Neural crest cell (in vitro differentiated cells): ENCODE measurements at regions not wholly inside any gene's neighbourhood (a gene's known extent, or its start where the extent isn't known, plus 50 kb on each side); places are given as distances from the start of the nearest gene placed in this dataset.
A peak's percentile ranks its signal among the peaks of the same experiment; 100 is the strongest.

Experiments used
- DNase-seq: peaks from one replicate; pipeline ENCODE4 v3.0.0; 2021; ENCODE audit warnings: low read depth, mixed read lengths, low spot score
- H3K27ac Mint-ChIP-seq: one replicate; pipeline ENCODE4 v1.8.0; 2021; ENCODE audit warnings: mild to moderate bottlenecking, mixed read lengths; ENCODE audit not compliant: unreplicated experiment
- H3K27me3 Mint-ChIP-seq: 2 replicates; pipeline ENCODE4 v1.8.0; 2021; ENCODE audit warnings: low read depth, mild to moderate bottlenecking, mixed read lengths
- H3K36me3 Mint-ChIP-seq: 2 replicates; pipeline ENCODE4 v1.8.0; 2021; ENCODE audit warnings: low read depth, mild to moderate bottlenecking, mixed read lengths
- H3K4me1 Mint-ChIP-seq: 2 replicates; pipeline ENCODE4 v1.8.0; 2021; ENCODE audit warnings: mixed read lengths
- H3K4me3 Mint-ChIP-seq: one replicate; pipeline ENCODE4 v1.8.0; 2021; ENCODE audit warnings: mild to moderate bottlenecking, mixed read lengths
- H3K9me3 Mint-ChIP-seq: 2 replicates; pipeline ENCODE4 v1.8.0; 2021; ENCODE audit warnings: mixed read lengths
- TF ChIP-seq, protein P1 (sequence below): fragments of 200-600 bp; sonication (generic); conservative IDR thresholded peaks from 2 replicates; pipeline ENCODE4 v1.5.0; 2021; ENCODE audit warnings: antibody characterized with exemption, mild to moderate bottlenecking

DNA sequence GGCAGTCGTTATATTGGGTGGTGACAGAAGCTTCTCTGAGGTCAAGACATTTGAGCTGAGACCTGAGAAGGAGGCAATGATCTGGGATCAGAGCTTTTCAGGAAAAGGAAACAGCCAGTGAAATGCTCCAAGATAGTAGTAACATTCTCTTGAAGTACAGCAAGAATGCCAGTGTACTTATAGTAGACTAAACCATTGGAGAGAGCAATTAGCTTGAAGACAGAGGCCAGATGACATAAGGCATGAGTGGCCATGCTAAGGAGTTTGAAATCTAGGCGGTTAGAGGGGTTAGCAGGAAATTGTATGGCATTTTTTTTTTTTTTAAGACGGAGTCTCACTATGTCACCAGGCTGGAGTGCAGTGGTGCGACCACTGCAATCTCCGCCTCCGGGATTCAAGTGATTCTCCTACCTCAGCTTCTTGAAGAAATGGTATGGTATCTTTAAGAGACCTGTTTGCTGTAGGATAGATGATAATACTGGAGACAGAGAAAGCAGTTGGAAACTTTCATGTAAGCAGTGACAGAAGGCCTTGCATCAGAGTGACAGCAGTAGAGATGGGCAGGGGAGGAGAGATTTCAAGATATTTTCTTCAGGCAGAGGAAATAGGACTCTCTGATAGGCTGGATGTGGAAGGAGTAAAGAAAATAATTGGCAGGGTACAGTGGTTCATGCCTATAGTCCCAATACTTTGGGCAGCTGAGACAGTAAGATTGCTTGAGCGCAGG, 482.2 kb upstream of the PAPPA start:
- TF ChIP-seq, protein P1, sequence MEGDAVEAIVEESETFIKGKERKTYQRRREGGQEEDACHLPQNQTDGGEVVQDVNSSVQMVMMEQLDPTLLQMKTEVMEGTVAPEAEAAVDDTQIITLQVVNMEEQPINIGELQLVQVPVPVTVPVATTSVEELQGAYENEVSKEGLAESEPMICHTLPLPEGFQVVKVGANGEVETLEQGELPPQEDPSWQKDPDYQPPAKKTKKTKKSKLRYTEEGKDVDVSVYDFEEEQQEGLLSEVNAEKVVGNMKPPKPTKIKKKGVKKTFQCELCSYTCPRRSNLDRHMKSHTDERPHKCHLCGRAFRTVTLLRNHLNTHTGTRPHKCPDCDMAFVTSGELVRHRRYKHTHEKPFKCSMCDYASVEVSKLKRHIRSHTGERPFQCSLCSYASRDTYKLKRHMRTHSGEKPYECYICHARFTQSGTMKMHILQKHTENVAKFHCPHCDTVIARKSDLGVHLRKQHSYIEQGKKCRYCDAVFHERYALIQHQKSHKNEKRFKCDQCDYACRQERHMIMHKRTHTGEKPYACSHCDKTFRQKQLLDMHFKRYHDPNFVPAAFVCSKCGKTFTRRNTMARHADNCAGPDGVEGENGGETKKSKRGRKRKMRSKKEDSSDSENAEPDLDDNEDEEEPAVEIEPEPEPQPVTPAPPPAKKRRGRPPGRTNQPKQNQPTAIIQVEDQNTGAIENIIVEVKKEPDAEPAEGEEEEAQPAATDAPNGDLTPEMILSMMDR = no peak
- no peak for DNase-seq
- Mint-ChIP-seq H3K9me3 (peaks cover 6% of the 10 kb centered on the region), H3K4me1 (peaks cover 9% of the 10 kb centered on the region), H3K36me3 (no peaks in the 10 kb centered on the region), H3K27me3 (no peaks in the 10 kb centered on the region), H3K27ac (no peak overlapping the region), H3K4me3 (no peak overlapping the region)

DNA sequence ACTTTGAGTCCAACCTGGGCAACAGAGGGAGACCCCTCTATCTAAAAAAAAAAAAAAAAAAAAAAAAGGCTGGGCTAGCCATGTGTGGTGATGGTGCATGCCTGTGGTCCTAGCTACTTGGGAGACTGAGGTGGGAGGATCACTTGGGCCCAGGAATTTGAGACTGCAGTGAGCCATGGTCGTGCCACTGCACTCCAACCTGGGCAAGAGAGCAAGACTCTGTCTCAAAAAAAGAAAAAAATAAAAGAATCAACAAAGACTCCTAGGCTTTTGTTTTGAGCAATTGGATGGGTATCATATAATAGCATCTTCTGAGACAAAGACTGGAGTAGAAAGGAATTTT, 481.7 kb upstream of the PAPPA start:
- no peaks in the 10 kb centered on the region for H3K36me3 Mint-ChIP-seq
- no peak for DNase-seq
- TF ChIP-seq, protein P1 = no peak
- H3K27ac Mint-ChIP-seq = no peak overlapping the region
- peaks cover 8% of the 10 kb centered on the region for H3K9me3 Mint-ChIP-seq
- no peaks in the 10 kb centered on the region for H3K27me3 Mint-ChIP-seq
- peaks cover 9% of the 10 kb centered on the region for H3K4me1 Mint-ChIP-seq
- no peak overlapping the region for H3K4me3 Mint-ChIP-seq

DNA sequence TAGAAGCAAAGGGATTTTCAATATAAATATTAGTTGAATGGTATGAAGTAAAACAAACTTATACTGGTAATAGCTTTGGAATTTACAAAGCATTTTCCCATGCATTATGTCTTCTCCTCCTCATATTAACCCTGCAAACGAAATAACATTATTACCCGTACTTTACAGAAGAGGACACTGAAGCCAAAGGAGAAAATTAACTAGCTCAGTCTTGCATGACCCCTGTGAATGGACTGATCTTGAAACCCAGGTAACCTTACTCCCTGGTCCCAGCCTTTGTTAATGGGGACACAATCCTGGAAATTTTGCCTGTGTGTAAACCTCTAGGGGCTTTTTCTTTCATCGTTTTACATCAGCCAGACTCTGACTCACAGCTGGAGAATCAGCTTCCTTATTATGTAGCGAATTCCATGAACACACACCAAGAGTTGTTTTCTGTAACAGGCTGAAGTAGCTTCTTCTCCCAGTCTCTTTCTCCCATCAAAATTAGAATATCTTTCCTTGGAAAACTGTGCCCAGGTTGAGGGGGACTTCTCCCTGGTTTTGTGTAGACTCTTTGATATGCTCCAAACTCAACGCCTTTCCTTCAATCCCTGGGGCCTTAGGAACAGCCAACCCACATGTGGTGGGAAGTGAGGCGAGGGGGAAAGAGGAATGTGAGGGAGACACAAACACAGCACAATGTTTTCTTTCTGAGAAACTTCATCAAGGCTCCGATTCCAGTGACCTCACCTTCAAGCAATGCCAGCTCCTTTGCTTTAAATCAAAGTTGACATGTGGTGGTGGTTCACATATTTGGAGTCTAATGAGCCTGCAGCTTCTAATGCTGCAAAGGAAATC, 480.9 kb upstream of the PAPPA start:
- H3K4me3 Mint-ChIP-seq = no peak overlapping the region
- H3K4me1 Mint-ChIP-seq = peaks cover 9% of the 10 kb centered on the region
- TF ChIP-seq, protein P1 = no peak
- no peaks in the 10 kb centered on the region for H3K36me3 Mint-ChIP-seq
- H3K27me3 Mint-ChIP-seq = no peaks in the 10 kb centered on the region
- H3K27ac Mint-ChIP-seq = peak overlapping the region; percentile 72
- DNase-seq = no peak
- H3K9me3 Mint-ChIP-seq = peaks cover 8% of the 10 kb centered on the region

DNA sequence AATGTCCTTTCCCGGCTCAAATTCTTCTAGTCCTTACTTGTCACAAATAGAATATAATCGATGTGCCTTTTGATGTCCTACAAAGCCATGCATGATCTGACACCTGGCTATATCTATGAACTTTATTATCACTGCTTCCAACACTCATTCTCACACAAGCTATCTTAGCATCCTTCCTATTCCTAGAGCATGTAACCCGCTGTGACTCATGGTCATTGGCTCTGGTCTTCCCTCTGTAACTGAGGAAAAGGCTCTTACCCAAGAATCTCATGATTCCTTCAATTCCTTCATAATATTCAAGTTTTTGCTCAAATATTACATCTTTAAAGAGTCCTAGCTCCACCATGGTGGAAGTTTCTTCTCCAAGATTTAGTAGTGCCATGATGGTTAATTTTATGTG, 480.0 kb upstream of the PAPPA start:
- Mint-ChIP-seq H3K4me1 (peaks cover 9% of the 10 kb centered on the region), H3K27me3 (no peaks in the 10 kb centered on the region), H3K4me3 (no peak overlapping the region), H3K27ac (no peak overlapping the region), H3K36me3 (no peaks in the 10 kb centered on the region), H3K9me3 (peaks cover 8% of the 10 kb centered on the region)
- no peak for DNase-seq
- TF ChIP-seq, protein P1 = no peak

DNA sequence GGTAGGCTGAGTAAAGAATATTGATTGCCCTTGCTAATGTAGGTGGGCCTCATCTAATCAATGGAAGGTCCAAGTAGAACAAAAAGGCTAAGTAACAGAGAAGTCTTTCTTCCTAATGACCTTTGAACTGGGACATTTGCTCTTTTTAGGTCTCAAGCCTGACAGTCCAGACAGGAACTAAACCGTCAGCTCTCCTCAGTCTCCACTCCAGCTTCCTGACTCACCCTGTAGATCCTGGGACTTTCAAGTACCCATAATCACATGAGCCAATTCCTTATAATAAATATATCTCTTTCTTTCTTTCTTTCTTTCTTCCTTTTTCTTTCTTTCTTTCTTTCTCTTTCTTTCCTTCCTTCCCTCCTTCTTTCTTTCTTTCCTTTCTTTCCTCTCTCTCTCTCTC, 479.5 kb upstream of the PAPPA start:
- Mint-ChIP-seq H3K27me3 (no peaks in the 10 kb centered on the region), H3K36me3 (no peaks in the 10 kb centered on the region), H3K4me1 (peaks cover 9% of the 10 kb centered on the region), H3K9me3 (peaks cover 8% of the 10 kb centered on the region), H3K27ac (no peak overlapping the region), H3K4me3 (no peak overlapping the region)
- no peak for DNase-seq
- TF ChIP-seq, protein P1 = no peak
